Ecto neural progenitor cell (in vitro differentiated cells): ENCODE measurements at regions not wholly inside any gene's neighbourhood (a gene's known extent, or its start where the extent isn't known, plus 50 kb on each side); places are given as distances from the start of the nearest gene placed in this dataset.
"Not testable (repeated sequence)": the region's sequence is repeated elsewhere in the genome, so short reads cannot be mapped to it uniquely, and the experiment has no call there.

Experiments
- DNase-seq: peaks from one replicate; pipeline ENCODE4 v3.0.0-alpha.2; 2018; ENCODE audit warnings: low spot score

DNA sequence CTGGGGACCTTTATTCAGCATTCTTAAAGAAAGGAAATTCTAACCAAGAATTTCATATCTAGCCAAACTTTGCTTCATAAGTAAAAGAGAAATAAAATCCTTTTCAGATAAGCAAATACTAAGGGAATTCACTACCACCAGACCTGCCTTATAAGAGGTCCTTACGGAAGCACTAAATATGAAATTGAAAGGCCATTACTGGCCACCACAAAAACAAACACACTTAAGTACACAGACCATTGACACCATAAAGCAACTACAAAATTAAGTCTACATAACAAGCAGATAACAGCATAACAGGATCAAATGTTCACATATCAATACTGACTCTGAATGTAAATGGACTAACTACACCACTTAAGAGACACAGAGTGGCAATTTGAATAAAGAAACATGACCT, 361.4 kb upstream of the POU5F2 start:
- DNase-seq, result no peak

- not testable (repeated sequence) for DNase-seq
Observed at GRCh38 chr5:94097384-94097783, 356.0 kb upstream of the POU5F2 start.

DNA sequence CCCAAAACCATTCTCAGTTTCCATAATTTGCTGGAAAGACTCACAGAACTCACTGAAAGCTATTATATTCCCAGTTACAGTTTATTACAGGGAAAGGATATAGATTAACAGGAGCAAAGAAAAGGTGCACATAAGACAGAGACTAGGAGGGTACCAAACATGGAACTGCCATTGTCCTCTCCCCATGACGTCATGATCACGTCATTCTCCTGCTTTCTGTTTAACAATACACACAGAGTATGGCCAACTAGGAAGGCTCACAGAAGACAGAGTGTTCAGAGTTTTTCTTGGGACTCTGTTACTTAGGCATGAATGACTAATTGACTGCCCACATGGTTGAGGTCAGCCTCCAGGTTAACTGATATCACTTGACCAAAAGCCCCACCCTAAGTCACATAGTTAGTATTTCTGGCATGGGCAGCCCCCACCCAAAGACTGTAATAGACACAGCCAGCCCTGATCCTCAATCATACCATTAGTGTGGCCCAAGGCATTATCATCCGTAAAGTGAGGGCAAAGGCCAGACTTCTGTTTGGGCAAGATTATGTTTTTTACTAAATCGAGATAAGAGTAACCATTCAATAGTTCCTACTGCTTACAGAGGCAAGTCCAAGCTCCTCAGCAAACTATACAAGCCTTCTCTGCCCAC, 353.5 kb upstream of the POU5F2 start:
- DNase-seq, result no peak

DNA sequence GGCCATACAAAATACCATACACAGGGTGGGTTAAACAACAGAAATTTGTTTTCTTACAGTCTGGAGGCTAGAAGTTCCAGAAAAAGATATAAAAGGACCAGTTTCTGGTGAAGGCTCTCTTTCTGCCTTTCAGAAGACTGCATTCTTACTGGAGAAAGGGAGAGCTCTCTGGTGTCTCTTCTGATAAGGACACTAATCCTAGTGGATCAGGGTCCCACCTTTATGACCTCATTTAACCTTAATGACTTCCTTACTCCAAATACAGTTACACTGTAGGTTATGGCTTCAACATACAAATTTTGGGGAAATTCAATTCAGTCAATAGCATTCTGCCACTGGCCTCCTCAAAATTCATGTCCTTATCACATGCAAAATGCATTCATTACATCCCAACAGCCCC, 351.9 kb upstream of the POU5F2 start:
- no peak for DNase-seq

- DNase-seq, result not testable (repeated sequence)
Observed at GRCh38 chr5:94086635-94087034, 345.2 kb upstream of the POU5F2 start.

DNA sequence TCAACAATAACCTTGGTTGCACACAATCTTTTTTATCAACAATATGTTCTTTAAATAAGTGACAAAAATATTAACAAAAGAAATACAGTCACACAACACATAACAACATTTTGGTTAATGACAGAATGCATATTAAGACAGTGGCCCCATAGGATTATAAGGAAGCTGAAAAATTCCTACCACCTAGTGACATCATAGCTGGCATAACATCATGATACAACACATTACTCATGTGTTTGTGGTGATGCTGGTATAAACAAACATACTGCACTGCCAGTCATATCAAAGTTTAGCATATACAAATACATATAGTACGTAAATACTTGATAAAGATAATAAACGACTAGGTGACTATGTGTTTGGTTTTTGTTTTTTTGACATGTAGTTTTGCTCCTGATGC, 344.8 kb upstream of the POU5F2 start:
- no peak for DNase-seq

DNA sequence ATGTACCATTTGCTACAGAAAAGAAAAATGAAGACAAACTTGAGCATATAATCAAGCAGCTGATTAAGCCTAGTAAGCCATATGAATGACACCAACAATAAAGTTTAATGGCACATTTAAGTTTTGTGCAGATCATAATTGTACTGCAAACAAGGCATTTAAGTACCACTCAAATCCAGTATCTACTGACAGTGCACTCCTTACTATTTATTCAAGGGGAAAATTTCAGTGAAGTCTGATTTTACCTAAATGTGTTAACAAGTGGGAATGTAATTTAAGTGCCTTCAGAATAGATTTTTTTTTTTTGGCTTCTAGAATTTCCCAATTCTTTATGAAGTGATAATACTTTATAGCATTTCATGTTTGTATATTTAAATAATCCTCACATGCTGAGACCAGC, 341.0 kb upstream of the POU5F2 start:
- DNase-seq, result no peak

DNA sequence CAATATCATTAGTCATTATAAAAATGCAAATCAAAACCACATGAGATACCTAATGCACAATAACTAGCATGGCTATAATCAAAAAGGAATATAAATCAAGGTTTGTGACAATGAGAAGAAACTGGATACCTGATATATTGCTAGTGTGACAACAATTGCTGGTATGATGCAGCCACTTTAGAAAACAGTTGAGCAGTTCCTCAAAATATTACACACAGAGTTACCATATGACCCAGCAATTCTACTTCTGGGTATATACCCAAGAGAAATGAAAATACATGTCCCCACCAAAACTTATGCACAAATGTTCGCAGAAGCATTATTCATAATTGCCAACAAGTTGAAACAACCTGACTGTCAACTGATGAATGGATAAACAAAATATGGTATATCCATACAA, 339.7 kb upstream of the POU5F2 start:
- no peak for DNase-seq

DNA sequence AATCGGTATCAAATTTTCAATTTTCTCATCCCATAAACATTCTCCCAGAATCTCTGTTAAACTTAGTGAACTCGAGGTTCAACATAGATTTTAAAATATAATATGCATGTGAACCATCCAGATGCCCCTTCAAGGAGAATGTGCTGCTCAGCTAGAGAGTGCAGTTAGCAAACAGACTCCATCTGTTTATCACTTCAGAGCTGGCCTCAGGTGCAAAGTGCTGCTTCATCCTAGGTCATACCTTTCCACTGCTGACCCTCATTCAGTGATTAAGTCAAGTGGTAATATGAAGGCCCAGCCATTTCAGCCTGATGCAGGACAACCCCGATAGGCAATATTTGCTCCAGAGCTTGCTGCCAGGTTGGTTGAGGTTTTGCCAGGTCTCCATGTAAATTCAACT, 339.0 kb upstream of the POU5F2 start:
- no peak for DNase-seq

GRCh38 chr5:94072116-94072515, 330.7 kb upstream of the POU5F2 start:
- no peak for DNase-seq

DNA sequence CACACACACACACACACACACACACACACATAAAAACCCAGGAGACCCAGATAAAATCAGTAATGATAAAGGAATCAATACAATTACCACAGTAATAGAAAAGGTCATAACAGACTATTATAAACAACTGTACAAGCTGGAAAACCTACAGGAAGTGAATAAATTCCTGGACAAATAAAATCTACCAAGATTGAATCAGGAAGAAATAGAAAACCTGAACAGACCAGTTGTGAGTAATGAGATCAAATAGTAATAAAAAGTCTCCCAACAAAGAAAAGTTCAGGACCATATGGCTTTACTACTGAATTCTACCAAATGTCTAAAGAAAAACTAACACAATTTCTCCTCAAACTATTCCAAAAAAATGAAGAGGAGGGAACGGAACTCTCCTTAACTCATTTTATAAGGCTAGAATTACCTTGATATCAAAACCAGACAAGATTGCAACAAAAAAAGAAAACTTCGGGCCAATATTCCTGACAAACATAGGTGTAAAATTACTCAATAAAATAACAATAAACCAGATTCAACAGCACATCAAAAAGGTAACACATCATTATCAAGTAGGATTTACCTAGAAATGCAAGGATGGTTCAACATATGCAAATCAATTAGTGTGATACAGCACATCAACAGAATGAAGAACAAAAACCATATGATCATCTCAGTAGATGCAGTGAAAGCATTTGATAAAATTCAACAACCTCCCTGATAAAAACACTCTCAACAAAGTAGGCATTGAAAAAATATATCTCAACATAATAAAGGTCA, 325.2 kb upstream of the POU5F2 start:
- DNase-seq, result no peak

GRCh38 chr5:94064025-94064424, 322.6 kb upstream of the POU5F2 start:
- no peak for DNase-seq

- DNase-seq, result no peak
Observed at GRCh38 chr5:94057655-94058054, 316.3 kb upstream of the POU5F2 start.

DNA sequence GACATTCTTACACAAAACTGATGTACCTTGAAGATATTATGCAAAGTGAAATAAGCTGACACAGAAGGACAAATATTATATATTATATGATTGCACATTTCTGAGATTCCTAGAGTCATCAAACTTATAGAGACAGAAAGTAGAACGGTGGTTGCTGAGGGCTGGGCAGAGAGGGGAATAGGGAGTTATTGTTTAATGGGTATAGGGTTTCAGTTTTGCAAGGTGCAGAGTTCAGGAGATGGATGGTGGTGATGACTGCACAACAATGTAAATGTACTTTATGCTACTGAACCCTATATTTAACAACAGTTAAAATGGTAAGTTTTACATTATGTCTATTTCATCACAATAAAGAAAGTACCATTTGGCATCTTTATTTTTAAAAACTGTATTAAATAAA, 315.8 kb upstream of the POU5F2 start:
- DNase-seq, result no peak

DNA sequence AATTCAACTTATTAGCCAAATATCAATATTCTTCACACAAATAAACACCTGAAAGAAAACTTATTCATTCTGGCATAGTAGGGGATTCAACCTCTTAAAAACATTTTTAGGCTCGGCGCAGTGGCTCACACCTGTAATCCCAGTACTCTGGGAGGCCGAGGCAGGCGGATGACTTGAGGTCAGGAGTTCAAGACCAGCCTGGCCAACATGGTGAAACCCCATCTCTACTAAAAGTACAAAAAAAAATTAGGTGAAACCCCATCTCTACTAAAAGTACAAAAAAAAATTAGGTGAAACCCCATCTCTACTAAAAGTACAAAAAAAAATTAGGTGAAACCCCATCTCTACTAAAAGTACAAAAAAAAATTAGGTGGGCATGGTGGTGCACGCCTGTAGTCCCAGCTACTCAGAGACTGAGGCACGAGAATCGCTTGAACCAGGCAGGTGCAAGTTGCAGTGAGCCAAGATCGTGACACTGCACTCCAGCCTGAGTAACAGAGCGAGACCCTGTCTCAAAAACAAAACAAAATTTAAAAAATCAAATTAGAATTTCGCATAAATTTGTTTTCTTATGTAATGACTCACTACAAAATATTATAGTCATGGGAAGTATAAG, 308.0 kb upstream of the POU5F2 start:
- not testable (repeated sequence) for DNase-seq

GRCh38 chr5:94045839-94046782, 304.7 kb upstream of the POU5F2 start:
- DNase-seq, result no peak

DNA sequence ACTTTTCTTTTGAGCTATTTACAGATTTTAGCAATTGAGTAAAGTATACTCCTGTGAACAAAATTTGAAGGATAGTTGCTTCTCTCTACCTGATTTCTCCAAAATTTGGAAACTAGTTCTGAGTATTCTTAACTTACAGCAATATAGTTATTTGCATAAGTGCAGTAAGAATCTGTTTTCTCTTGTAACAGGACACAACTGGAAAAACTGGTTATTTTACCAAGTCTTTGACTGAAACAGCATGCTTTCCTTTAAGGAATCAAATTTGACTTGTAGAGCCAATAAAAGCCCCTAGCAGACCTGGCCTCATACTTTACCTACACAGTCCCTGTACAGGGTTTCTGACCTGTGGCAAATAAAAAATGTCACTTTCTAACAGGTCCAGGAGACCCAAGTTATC, 301.9 kb upstream of the POU5F2 start:
- DNase-seq, result no peak

- no peak for DNase-seq
Observed at GRCh38 chr5:94040591-94041148, 299.3 kb upstream of the POU5F2 start.

GRCh38 chr5:94039101-94039500, 297.7 kb upstream of the POU5F2 start:
- DNase-seq, result no peak

- no peak for DNase-seq
Observed at GRCh38 chr5:94031631-94032030, 290.2 kb upstream of the POU5F2 start.

GRCh38 chr5:94028001-94028400, 286.6 kb upstream of the POU5F2 start:
- DNase-seq, result no peak

DNA sequence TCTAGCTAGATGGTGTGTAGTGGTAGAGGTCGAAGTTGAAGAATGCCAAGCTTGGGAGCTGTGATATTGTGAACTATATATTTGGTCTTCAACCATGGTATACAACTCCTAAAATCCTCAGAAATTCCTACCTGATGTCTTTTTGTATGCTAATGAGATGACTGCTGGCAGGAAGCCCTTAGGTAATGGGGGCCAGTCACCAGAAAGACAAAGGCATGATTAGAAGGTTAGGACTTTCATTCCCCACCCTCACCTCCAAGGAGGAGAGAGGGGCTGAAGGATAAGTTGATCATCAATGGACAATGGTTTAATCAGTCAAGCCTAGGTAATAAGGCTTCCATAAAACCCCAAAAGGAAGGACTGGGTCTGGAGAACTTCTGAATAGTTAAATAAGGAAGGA, 285.7 kb upstream of the POU5F2 start:
- DNase-seq, result no peak
